HepG2 (cell line): ENCODE measurements at regions not wholly inside any gene's neighbourhood (a gene's known extent, or its start where the extent isn't known, plus 50 kb on each side); places are given as distances from the start of the nearest gene placed in this dataset.

Source experiments
- CTCF ChIP-seq: sonication (generic); formaldehyde crosslinking; IDR thresholded peaks from 2 replicates; pipeline ENCODE4 v1.5.0; 2020; ENCODE audit warnings: mild to moderate bottlenecking, missing genetic modification reagents, moderate library complexity
- EZH2 ChIP-seq: conservative IDR thresholded peaks from 2 replicates; pipeline ENCODE4 v1.6.1; 2012; ENCODE audit warnings: mild to moderate bottlenecking, low read depth, low read length, moderate library complexity
- FOXC1 ChIP-seq: sonication (generic); formaldehyde crosslinking; IDR thresholded peaks from 2 replicates; pipeline ENCODE4 v1.8.0; 2022; ENCODE audit warnings: mild to moderate bottlenecking, missing genetic modification reagents, borderline replicate concordance
- NKX3-1 ChIP-seq: sonication (generic); formaldehyde crosslinking; IDR thresholded peaks from 2 replicates; pipeline ENCODE4 v1.5.0; 2020; ENCODE audit warnings: missing genetic modification reagents
- SIN3A ChIP-seq: IDR thresholded peaks from 2 replicates; pipeline ENCODE4 v1.6.1; 2011; ENCODE audit warnings: low read depth, mild to moderate bottlenecking, control low read depth, low read length, borderline replicate concordance
- SUZ12 ChIP-seq: fragments of 150-350 bp; IDR thresholded peaks from 2 replicates; pipeline ENCODE4 v1.6.1; 2014; ENCODE audit warnings: low read depth, low read length

GRCh38 chr9:11086561-11086960 is 473.8 kb upstream of the PTPRD start:
- TF ChIP-seq NKX3-1 (CRISPR knock-in tag) (no peak), FOXC1 (no peak), CTCF (CRISPR knock-in tag) (no peak), SIN3A (no peak), EZH2 (no peak), SUZ12 (no peak)
